ENCODE measurements at regions not wholly inside any gene's neighbourhood (a gene's known extent, or its start where the extent isn't known, plus 50 kb on each side); places are given as distances from the start of the nearest gene placed in this dataset.

- TF ChIP-seq, protein P1, sequence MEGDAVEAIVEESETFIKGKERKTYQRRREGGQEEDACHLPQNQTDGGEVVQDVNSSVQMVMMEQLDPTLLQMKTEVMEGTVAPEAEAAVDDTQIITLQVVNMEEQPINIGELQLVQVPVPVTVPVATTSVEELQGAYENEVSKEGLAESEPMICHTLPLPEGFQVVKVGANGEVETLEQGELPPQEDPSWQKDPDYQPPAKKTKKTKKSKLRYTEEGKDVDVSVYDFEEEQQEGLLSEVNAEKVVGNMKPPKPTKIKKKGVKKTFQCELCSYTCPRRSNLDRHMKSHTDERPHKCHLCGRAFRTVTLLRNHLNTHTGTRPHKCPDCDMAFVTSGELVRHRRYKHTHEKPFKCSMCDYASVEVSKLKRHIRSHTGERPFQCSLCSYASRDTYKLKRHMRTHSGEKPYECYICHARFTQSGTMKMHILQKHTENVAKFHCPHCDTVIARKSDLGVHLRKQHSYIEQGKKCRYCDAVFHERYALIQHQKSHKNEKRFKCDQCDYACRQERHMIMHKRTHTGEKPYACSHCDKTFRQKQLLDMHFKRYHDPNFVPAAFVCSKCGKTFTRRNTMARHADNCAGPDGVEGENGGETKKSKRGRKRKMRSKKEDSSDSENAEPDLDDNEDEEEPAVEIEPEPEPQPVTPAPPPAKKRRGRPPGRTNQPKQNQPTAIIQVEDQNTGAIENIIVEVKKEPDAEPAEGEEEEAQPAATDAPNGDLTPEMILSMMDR (IDR thresholded peaks at IDR 0.05): no peak
- no peak for TF ChIP-seq POLR2A (IDR thresholded peaks at IDR 0.05)
Measured at GRCh38 chr1:79688932-79689331, 682.4 kb upstream of the ADGRL4 start.

Measured in right lobe of liver (tissue), 4 donors.